CD4-positive, CD25-positive, alpha-beta regulatory T cell (primary cell): ENCODE measurements at regions not wholly inside any gene's neighbourhood (a gene's known extent, or its start where the extent isn't known, plus 50 kb on each side); places are given as distances from the start of the nearest gene placed in this dataset.
"Not testable (repeated sequence)": the region's sequence is repeated elsewhere in the genome, so short reads cannot be mapped to it uniquely, and the experiment has no call there.

Experiments used
- ATAC-seq, 2 donors: fragments of 150-1000 bp; cut with Tn5 transposase; one replicate each; pipeline ENCODE4 v1.10.0; 2021; ENCODE audit warnings: low read depth in 2 of 2, moderate number of reproducible peaks in 2 of 2, moderate library complexity in 1 of 2
- DNase-seq, 3 donors: peaks; one replicate each; pipeline versions ENCODE4 v3.0.0 to v3.0.0-alpha.2; 2012 to 2022; ENCODE audit warnings: mixed read lengths in 1 of 3
- H3K27ac ChIP-seq: one replicate; pipeline ENCODE4 v1.7.0; 2013; ENCODE audit warnings: mild to moderate bottlenecking, low read length; ENCODE audit not compliant: insufficient read depth, poor library complexity, severe bottlenecking
- H3K27me3 ChIP-seq: one replicate; pipeline ENCODE4 v1.7.0; 2013; ENCODE audit warnings: low read length; ENCODE audit not compliant: control insufficient read depth, insufficient read depth
- H3K36me3 ChIP-seq: one replicate; pipeline ENCODE4 v1.7.0; 2013; ENCODE audit warnings: mild to moderate bottlenecking, low read length, moderate library complexity; ENCODE audit not compliant: control insufficient read depth, insufficient read depth
- H3K4me1 ChIP-seq: 2 replicates; pipeline ENCODE4 v1.7.0; 2013; ENCODE audit warnings: mild to moderate bottlenecking, low read length; ENCODE audit not compliant: insufficient read depth, control insufficient read depth, poor library complexity, severe bottlenecking
- H3K4me3 ChIP-seq: one replicate; pipeline ENCODE4 v1.7.0; 2013; ENCODE audit warnings: low read depth, mild to moderate bottlenecking, low read length, moderate library complexity
- H3K9me3 ChIP-seq, 2 experiments: 1 replicate in 1 of 2; 2 replicates in 1 of 2; pipeline ENCODE4 v1.7.0; 2013; ENCODE audit warnings: low read length in 2 of 2, mild to moderate bottlenecking in 1 of 2, moderate library complexity in 1 of 2; ENCODE audit not compliant: control insufficient read depth in 2 of 2
- H3K27ac Mint-ChIP-seq, 3 donors: one replicate each; pipeline ENCODE4 v1.8.0; 2020 to 2022; ENCODE audit warnings: mild to moderate bottlenecking in 3 of 3, mixed read lengths in 3 of 3, moderate library complexity in 2 of 3
- H3K27me3 Mint-ChIP-seq: one replicate; pipeline ENCODE4 v1.8.0; 2022; ENCODE audit warnings: mild to moderate bottlenecking, mixed read lengths
- H3K36me3 Mint-ChIP-seq: one replicate; pipeline ENCODE4 v1.8.0; 2020; ENCODE audit warnings: mixed read lengths
- H3K4me1 Mint-ChIP-seq, 4 donors: one replicate each; pipeline ENCODE4 v1.8.0; 2020 to 2022; ENCODE audit warnings: mixed read lengths in 4 of 4, mild to moderate bottlenecking in 1 of 4
- H3K4me3 Mint-ChIP-seq, 4 donors: one replicate each; pipeline ENCODE4 v1.8.0; 2020 to 2022; ENCODE audit warnings: mild to moderate bottlenecking in 4 of 4, mixed read lengths in 4 of 4, moderate library complexity in 3 of 4
- H3K9me3 Mint-ChIP-seq, 7 donors: one replicate each; pipeline ENCODE4 v1.8.0; 2020 to 2022; ENCODE audit warnings: mixed read lengths in 7 of 7, mild to moderate bottlenecking in 3 of 7, moderate library complexity in 2 of 7

DNA sequence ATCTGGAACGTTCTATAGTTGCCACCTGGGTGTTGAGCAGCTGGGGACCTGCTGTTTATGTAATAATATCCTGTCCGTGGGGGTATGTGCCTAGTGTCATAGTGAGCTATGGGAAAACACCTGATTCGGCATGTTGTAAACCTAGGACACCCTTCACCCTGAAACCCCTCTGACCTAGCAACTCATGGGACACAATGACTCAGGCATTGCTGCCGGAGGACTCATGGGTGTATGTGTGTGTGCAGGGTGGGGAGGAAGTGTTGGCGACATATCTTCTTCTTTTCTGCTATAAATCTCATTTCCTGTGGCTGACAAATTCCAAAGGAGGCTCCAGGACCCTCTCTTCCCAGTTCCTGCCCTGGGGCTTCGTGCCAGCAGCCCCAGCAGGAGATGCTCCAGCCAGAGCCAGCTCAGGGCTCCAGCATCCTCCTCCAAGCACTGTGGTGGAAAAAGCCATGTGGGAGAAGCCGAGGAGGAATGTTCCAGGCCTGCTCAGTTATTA is 77.0 kb upstream of the PODXL start:
- Histone ChIP-seq H3K4me3 (no peak overlapping the region), H3K27ac (no peak overlapping the region), H3K4me1 (no peaks in the 10 kb centered on the region), H3K36me3 (no peaks in the 10 kb centered on the region), H3K27me3 (no peaks in the 10 kb centered on the region), H3K9me3 (no peaks in the 10 kb centered on the region)
- no peak overlapping the region for H3K27ac Mint-ChIP-seq
- ATAC-seq, result no peak
- no peaks in the 10 kb centered on the region for H3K9me3 Mint-ChIP-seq
- no peaks in the 10 kb centered on the region for H3K36me3 Mint-ChIP-seq
- no peak overlapping the region for H3K4me3 Mint-ChIP-seq
- H3K27me3 Mint-ChIP-seq, result peaks cover 14% of the 10 kb centered on the region
- H3K4me1 Mint-ChIP-seq, result no peaks in the 10 kb centered on the region
- no peak for DNase-seq

DNA sequence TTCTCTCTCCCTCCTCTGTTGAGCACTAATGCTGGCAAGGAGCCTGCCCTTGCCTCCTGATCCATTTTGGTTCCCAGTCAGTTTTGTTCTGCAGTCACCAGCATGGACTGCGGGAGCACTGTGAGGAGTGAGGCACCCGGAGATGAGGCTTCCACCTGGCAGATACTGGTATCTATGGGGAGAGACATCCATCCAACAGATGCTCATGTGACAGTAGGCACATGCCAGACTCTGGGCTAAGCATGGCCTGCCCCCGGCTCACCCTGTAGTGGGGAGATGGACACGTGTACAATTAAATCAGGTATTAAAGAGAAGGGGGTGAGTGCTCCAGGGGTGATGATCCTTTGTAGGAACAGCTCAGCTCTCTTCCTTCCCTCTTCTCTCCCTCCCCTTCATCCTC is 74.0 kb upstream of the PODXL start:
- no peaks in the 10 kb centered on the region for H3K9me3 ChIP-seq
- ATAC-seq, result no peak
- H3K27me3 Mint-ChIP-seq, result peaks cover 5% of the 10 kb centered on the region
- H3K36me3 ChIP-seq, result no peaks in the 10 kb centered on the region
- no peaks in the 10 kb centered on the region for H3K9me3 Mint-ChIP-seq
- H3K27me3 ChIP-seq, result no peaks in the 10 kb centered on the region
- no peaks in the 10 kb centered on the region for H3K36me3 Mint-ChIP-seq
- H3K4me1 Mint-ChIP-seq, result no peaks in the 10 kb centered on the region
- H3K4me3 ChIP-seq, result no peak overlapping the region
- H3K27ac ChIP-seq, result no peak overlapping the region
- no peaks in the 10 kb centered on the region for H3K4me1 ChIP-seq
- no peak overlapping the region for H3K27ac Mint-ChIP-seq
- DNase-seq, result no peak
- no peak overlapping the region for H3K4me3 Mint-ChIP-seq

DNA sequence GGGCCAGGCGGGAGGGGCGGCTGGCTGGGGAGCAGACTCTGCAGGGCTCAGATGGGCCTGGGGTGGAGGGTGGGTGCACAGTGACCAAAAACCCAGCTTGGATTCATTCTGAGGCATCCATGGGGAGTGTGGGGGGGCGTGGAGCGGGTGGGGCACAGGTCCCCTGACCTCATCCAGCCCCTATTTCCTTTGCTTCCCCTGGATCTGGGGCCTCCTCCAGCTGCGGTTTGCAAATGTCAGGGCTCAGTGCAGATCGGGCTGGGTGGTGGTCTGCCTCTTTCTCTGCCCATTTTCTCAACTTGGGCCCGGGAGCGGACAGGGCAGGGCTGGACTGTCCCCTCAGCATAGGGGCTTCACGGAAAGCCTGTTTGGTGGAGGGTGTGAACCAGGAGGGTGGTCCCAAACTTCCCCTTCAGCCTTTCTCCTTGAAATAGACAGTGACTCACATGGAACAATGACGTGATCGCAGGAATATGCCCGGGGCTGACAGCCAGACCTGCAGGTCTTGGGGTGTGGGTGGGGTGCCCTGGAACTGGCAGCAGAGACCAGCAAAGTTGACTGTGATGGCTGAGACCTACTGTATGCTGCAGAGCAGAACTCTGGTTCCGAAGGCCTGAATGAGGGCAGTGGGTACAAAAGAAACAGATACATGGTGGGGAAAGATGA is 72.9 kb upstream of the PODXL start:
- no peaks in the 10 kb centered on the region for H3K36me3 ChIP-seq
- Mint-ChIP-seq H3K27ac (peak overlapping the region in 1 of 3 donors; percentile 35), H3K27me3 (peaks cover 5% of the 10 kb centered on the region), H3K36me3 (no peaks in the 10 kb centered on the region), H3K4me3 (no peak overlapping the region), H3K9me3 (no peaks in the 10 kb centered on the region), H3K4me1 (no peaks in the 10 kb centered on the region)
- no peaks in the 10 kb centered on the region for H3K9me3 ChIP-seq
- H3K27ac ChIP-seq, result no peak overlapping the region
- no peak overlapping the region for H3K4me3 ChIP-seq
- H3K27me3 ChIP-seq, result no peaks in the 10 kb centered on the region
- ATAC-seq (no peak), DNase-seq (no peak)
- no peaks in the 10 kb centered on the region for H3K4me1 ChIP-seq

DNA sequence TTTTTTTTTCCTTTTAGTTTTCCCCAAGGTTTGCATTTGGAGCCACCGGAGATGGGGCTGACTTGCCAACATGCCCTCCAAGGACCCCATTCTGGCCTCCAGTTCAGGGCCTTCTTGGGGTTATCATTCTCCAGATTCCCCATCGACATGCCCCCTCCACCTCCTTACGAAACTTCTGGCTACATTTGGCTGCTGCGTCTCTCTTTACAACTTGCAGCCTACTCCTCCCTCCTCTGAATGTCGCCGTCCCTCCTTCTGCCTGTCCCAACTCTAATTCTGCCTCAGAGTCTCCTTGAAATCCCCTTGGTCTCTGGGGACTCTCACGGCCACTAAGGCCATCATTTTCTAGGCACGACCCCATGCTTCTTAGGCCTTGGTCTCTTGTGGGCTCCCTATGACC is 72.2 kb upstream of the PODXL start:
- H3K9me3 ChIP-seq, result no peaks in the 10 kb centered on the region
- no peaks in the 10 kb centered on the region for H3K4me1 Mint-ChIP-seq
- no peaks in the 10 kb centered on the region for H3K36me3 Mint-ChIP-seq
- no peaks in the 10 kb centered on the region for H3K27me3 ChIP-seq
- H3K36me3 ChIP-seq, result no peaks in the 10 kb centered on the region
- ATAC-seq (no peak), DNase-seq (no peak)
- no peak overlapping the region for H3K4me3 ChIP-seq
- no peak overlapping the region for H3K27ac Mint-ChIP-seq
- no peaks in the 10 kb centered on the region for H3K9me3 Mint-ChIP-seq
- peaks cover 5% of the 10 kb centered on the region for H3K27me3 Mint-ChIP-seq
- H3K4me3 Mint-ChIP-seq, result no peak overlapping the region
- H3K4me1 ChIP-seq, result no peaks in the 10 kb centered on the region
- H3K27ac ChIP-seq, result no peak overlapping the region

DNA sequence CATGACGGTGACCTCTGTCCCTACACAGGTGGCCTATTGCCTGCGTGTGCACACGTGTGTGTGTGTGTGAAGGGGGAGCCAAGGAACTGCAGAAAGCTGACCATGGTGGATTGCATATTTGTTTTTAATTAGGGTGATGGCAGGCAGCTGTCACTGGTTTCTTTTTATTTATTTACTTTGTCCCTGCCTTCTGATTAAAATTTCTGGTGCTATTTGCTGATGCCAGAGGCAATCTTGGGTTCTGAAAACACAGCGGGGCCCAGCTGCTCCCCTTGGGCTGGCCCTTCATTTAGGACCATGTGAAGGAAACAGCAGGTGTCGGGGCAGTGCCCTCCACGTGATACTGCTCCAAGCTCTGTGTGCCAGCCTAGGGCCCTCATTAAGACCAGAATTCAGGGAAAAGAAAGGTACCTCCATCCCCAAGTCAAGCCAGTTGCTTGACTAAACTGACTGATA is 71.3 kb upstream of the PODXL start:
- H3K27me3 Mint-ChIP-seq, result peaks cover 5% of the 10 kb centered on the region
- H3K4me1 Mint-ChIP-seq, result no peaks in the 10 kb centered on the region
- H3K36me3 Mint-ChIP-seq, result no peaks in the 10 kb centered on the region
- DNase-seq (no peak), ATAC-seq (no peak)
- Histone ChIP-seq H3K27me3 (no peaks in the 10 kb centered on the region), H3K9me3 (no peaks in the 10 kb centered on the region), H3K27ac (no peak overlapping the region), H3K4me1 (no peaks in the 10 kb centered on the region), H3K36me3 (no peaks in the 10 kb centered on the region), H3K4me3 (no peak overlapping the region)
- no peak overlapping the region for H3K27ac Mint-ChIP-seq
- H3K4me3 Mint-ChIP-seq, result no peak overlapping the region
- H3K9me3 Mint-ChIP-seq, result no peaks in the 10 kb centered on the region

DNA sequence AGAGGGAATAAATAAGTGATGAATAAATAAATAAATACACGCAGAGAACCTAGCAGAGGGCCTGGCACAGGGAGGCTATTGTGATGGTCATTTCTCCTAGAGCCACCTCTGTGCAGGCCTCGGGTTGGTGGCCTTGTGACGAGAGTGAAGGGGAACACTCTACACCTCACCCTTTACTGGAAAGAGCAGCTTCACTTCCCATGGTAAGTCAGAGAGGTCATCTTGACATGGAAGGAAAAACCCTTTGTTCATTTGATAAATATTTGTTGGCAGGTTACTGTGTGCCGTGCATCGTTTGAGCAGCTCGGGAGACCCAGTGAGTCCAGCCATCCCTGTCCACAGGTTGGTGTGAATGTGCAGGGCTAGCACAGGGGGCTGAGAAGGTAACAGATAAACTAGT is 70.2 kb upstream of the PODXL start:
- Histone ChIP-seq H3K4me1 (no peaks in the 10 kb centered on the region), H3K27ac (no peak overlapping the region), H3K36me3 (no peaks in the 10 kb centered on the region), H3K9me3 (no peaks in the 10 kb centered on the region), H3K27me3 (no peaks in the 10 kb centered on the region), H3K4me3 (no peak overlapping the region)
- H3K9me3 Mint-ChIP-seq, result no peaks in the 10 kb centered on the region
- H3K27me3 Mint-ChIP-seq, result peaks cover 5% of the 10 kb centered on the region
- H3K36me3 Mint-ChIP-seq, result no peaks in the 10 kb centered on the region
- ATAC-seq (no peak), DNase-seq (no peak)
- H3K27ac Mint-ChIP-seq, result no peak overlapping the region
- no peaks in the 10 kb centered on the region for H3K4me1 Mint-ChIP-seq
- H3K4me3 Mint-ChIP-seq, result no peak overlapping the region

DNA sequence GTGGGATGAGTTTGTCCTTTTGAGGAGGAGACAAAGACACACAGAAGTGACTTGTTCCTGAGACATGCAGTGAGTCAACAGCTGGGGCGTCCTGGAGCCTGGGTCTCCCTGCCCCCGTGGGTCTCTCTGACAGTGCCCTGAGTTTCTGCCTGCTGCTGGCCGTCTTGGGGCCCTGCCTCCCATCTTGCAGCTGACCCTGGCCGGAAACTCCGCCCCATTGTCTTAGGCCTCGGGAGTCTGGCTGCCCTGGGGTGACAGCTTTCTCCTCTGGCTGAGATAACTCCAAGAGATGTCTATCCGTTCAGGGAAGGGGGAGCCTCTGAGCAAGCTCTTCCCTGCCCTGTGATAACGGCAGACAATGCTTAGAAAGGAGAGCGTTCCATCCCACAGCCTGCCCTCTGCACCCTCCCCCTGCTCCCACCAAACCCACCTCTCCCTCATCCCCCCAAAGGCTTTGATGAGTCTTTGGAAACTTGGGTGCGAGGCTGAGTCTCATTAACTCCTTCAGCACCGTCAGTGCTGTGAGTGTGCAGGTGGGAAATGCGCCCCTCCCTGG is 69.5 kb upstream of the PODXL start:
- Histone ChIP-seq H3K4me1 (no peaks in the 10 kb centered on the region), H3K27ac (no peak overlapping the region), H3K36me3 (no peaks in the 10 kb centered on the region), H3K9me3 (no peaks in the 10 kb centered on the region), H3K4me3 (no peak overlapping the region), H3K27me3 (no peaks in the 10 kb centered on the region)
- Mint-ChIP-seq H3K27ac (no peak overlapping the region), H3K27me3 (peaks cover 5% of the 10 kb centered on the region), H3K36me3 (no peaks in the 10 kb centered on the region), H3K4me1 (no peaks in the 10 kb centered on the region), H3K4me3 (no peak overlapping the region), H3K9me3 (no peaks in the 10 kb centered on the region)
- ATAC-seq, result no peak
- no peak for DNase-seq

DNA sequence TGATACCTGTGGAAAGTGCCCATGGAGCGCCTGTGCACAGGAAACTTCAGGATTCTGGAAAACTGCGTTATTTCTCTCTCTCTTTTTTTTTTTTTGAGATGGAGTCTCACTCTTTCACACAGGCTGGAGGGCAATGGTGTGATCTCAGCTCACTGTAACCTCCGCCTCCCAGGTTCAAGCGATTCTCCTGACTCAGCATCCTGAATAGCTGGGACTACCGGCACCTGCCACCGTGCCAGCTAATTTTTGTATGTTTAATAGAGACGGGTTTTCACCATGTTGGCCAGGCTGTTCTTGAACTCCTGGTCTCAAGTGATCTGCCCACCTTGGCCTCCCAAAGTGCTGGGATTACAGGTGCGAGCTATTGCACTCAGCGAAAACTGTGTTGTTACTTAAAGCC is 68.9 kb upstream of the PODXL start:
- not testable (repeated sequence) for H3K4me3 ChIP-seq, H3K27ac ChIP-seq, H3K36me3 Mint-ChIP-seq, H3K4me1 ChIP-seq, H3K36me3 ChIP-seq, H3K27me3 ChIP-seq, DNase-seq, ATAC-seq, H3K9me3 ChIP-seq, H3K4me1 Mint-ChIP-seq, H3K27ac Mint-ChIP-seq, H3K9me3 Mint-ChIP-seq, H3K4me3 Mint-ChIP-seq, H3K27me3 Mint-ChIP-seq
